GM12892 (cell line): ENCODE measurements at regions not wholly inside any gene's neighbourhood (a gene's known extent, or its start where the extent isn't known, plus 50 kb on each side); places are given as distances from the start of the nearest gene placed in this dataset.

Experiments used
- POLR2A ChIP-seq: IDR thresholded peaks from 2 replicates; pipeline ENCODE4 v1.6.1; 2011; ENCODE audit warnings: low read depth, low read length, control low read depth
- POLR2AphosphoS5 ChIP-seq: IDR thresholded peaks from 2 replicates; pipeline ENCODE4 v1.6.1; 2011; ENCODE audit warnings: low read depth, low read length, control low read depth

GRCh38 chr5:63213256-63213655 lies 634.6 kb downstream of the LRRC70 start:
- TF ChIP-seq POLR2AphosphoS5: no peak
- no peak for TF ChIP-seq POLR2A
